HCT116 (cell line): ENCODE measurements at regions not wholly inside any gene's neighbourhood (a gene's known extent, or its start where the extent isn't known, plus 50 kb on each side); places are given as distances from the start of the nearest gene placed in this dataset.

Experiments used
- ATAC-seq: fragments of 200-7000 bp; cut with Tn5 transposase; 2 replicates; pipeline ENCODE4 v1.9.1; 2020; ENCODE audit warnings: mild to moderate bottlenecking, moderate library complexity
- BruUV-seq: library from RNA; stranded (reverse); fragments of 400-500 nt; replicated peaks from 2 replicates; lab custom pipeline; 2021; lab: Mats Ljungman, UMichigan
- CTCF ChIA-PET: fragments of 300-600 bp; sonication (Branson Sonifier 250); formaldehyde crosslinking; loops from one replicate; lab custom pipeline; 2021; ENCODE audit warnings: antibody characterized with exemption; lab: Charles Lee
- POLR2A ChIA-PET: fragments of 300-600, 350-600 bp; sonication (Branson Sonifier 250); formaldehyde crosslinking; loops from one replicate; lab custom pipeline; 2021; ENCODE audit warnings: antibody characterized with exemption; lab: Charles Lee
- RAD21 ChIA-PET, 2 experiments: fragments of 300-600 bp; sonication (Branson Sonifier 250); formaldehyde crosslinking; loops; one replicate each; lab custom pipeline; 2023; ENCODE audit warnings: low total read pairs in 2 of 2; ENCODE audit not compliant: uncharacterized antibody in 2 of 2, unreplicated experiment in 2 of 2, low non-redundant PET in 1 of 2; lab: Charles Lee
- DNase-seq: peaks from one replicate; pipeline ENCODE4 v3.0.0-alpha.2; 2010; ENCODE audit warnings: low read depth, low spot score
- H2AFZ ChIP-seq: fragments of 200-600 bp; shearing (Covaris generic), sonication (generic); 2 replicates; pipeline ENCODE4 v1.6.1; 2017; ENCODE audit warnings: low read depth, mixed run types, mixed read lengths, antibody characterized with exemption, low read length; ENCODE audit not compliant: poor library complexity, severe bottlenecking
- H3K27ac ChIP-seq: 2 replicates; pipeline ENCODE4 v1.5.1; 2012; ENCODE audit warnings: low read depth, low read length
- H3K27me3 ChIP-seq: fragments of 200-600 bp; sonication (generic); 2 replicates; pipeline ENCODE4 v1.6.1; 2016; ENCODE audit warnings: mixed run types, low read length, mixed read lengths; ENCODE audit not compliant: insufficient read depth
- H3K36me3 ChIP-seq, 2 experiments: fragments of 200-500 bp in 1 of 2; fragments of 200-600 bp in 1 of 2; sonication (Bioruptor generic) in 1 of 2; sonication (generic) in 1 of 2; 2 replicates each; pipeline versions ENCODE4 v1.5.1 to v1.6.1; 2014 to 2016; ENCODE audit warnings: low read length in 2 of 2, inconsistent platforms in 1 of 2, mixed read lengths in 1 of 2, mixed run types in 1 of 2; ENCODE audit not compliant: insufficient read depth in 2 of 2, control insufficient read depth in 1 of 2
- H3K4me1 ChIP-seq, 2 experiments: fragments of 200-600 bp in 1 of 2; sonication (generic) in 1 of 2; 2 replicates each; pipeline versions ENCODE4 v1.5.1 to v1.6.1; 2012 to 2017; ENCODE audit warnings: low read length in 2 of 2, inconsistent platforms in 1 of 2, mild to moderate bottlenecking in 1 of 2, mixed read lengths in 1 of 2, mixed run types in 1 of 2, moderate library complexity in 1 of 2; ENCODE audit not compliant: insufficient read depth in 2 of 2, control insufficient read depth in 1 of 2
- H3K4me2 ChIP-seq: fragments of 200-600 bp; sonication (generic); 2 replicates; pipeline ENCODE4 v1.6.1; 2017; ENCODE audit warnings: mixed run types, low read length, mixed read lengths
- H3K4me3 ChIP-seq, 2 experiments: fragments of 200-600 bp in 1 of 2; sonication (generic) in 1 of 2; replicated peaks in 1 of 2; 2 replicates each; pipeline ENCODE4 v1.5.1; 2011 to 2016; ENCODE audit warnings: low read length in 2 of 2, control low read depth in 1 of 2, low read depth in 1 of 2, mild to moderate bottlenecking in 1 of 2, mixed read lengths in 1 of 2, mixed run types in 1 of 2
- H3K79me2 ChIP-seq: fragments of 200-600 bp; sonication (generic); 2 replicates; pipeline ENCODE4 v1.6.1; 2017; ENCODE audit warnings: mild to moderate bottlenecking, mixed run types, low read length, moderate library complexity, mixed read lengths; ENCODE audit not compliant: insufficient read depth
- H3K9ac ChIP-seq: fragments of 200-600 bp; sonication (generic); 2 replicates; pipeline ENCODE4 v1.6.1; 2016; ENCODE audit warnings: low read length, mixed read lengths
- H3K9me2 ChIP-seq: fragments of 200-600 bp; sonication (generic), shearing (Covaris generic); 2 replicates; pipeline ENCODE4 v1.6.1; 2017; ENCODE audit warnings: mixed run types, mild to moderate bottlenecking, moderate library complexity; ENCODE audit not compliant: insufficient read depth
- H3K9me3 ChIP-seq, 2 experiments: fragments of 200-500 bp in 1 of 2; fragments of 200-600 bp in 1 of 2; sonication (Bioruptor generic) in 1 of 2; sonication (generic) in 1 of 2; 2 replicates each; pipeline ENCODE4 v1.6.1; 2014 to 2017; ENCODE audit warnings: low read length in 2 of 2, mixed read lengths in 2 of 2, inconsistent platforms in 1 of 2, low read depth in 1 of 2, mild to moderate bottlenecking in 1 of 2, mixed run types in 1 of 2, moderate library complexity in 1 of 2; ENCODE audit not compliant: control insufficient read depth in 1 of 2, insufficient read depth in 1 of 2
- H4K20me1 ChIP-seq: fragments of 200-600 bp; sonication (generic), shearing (Covaris generic); 2 replicates; pipeline ENCODE4 v1.6.1; 2017; ENCODE audit warnings: mixed run types, mild to moderate bottlenecking, moderate library complexity; ENCODE audit not compliant: insufficient read depth
- CBX3 ChIP-seq: IDR thresholded peaks from 2 replicates; pipeline ENCODE4 v1.6.1; 2012; ENCODE audit warnings: low read depth
- CEBPB ChIP-seq: IDR thresholded peaks from 2 replicates; pipeline ENCODE4 v1.6.1; 2012; ENCODE audit warnings: low read depth
- EGR1 ChIP-seq: IDR thresholded peaks from 2 replicates; pipeline ENCODE4 v1.6.1; 2012; ENCODE audit warnings: low read depth
- EZH2 ChIP-seq: fragments of 200-600 bp; sonication (generic); IDR thresholded peaks from 2 replicates; pipeline ENCODE4 v1.6.1; 2017; ENCODE audit warnings: antibody characterized with exemption, mixed run types
- EZH2phosphoT487 ChIP-seq: fragments of 200-600 bp; IDR thresholded peaks from 2 replicates; pipeline ENCODE4 v1.6.1; 2018; ENCODE audit warnings: antibody characterized with exemption, borderline replicate concordance
- JUND ChIP-seq: IDR thresholded peaks from 2 replicates; pipeline ENCODE4 v1.6.1; 2012
- POLR2AphosphoS5 ChIP-seq: IDR thresholded peaks from 2 replicates; pipeline ENCODE4 v1.6.1; 2011; ENCODE audit warnings: mild to moderate bottlenecking, low read depth, low read length, moderate library complexity
- RAD21 ChIP-seq: IDR thresholded peaks from 2 replicates; pipeline ENCODE4 v1.6.1; 2012; ENCODE audit warnings: low read depth, mild to moderate bottlenecking
- SIN3A ChIP-seq: IDR thresholded peaks from 2 replicates; pipeline ENCODE4 v1.6.1; 2012; ENCODE audit warnings: low read depth
- SP1 ChIP-seq: IDR thresholded peaks from 2 replicates; pipeline ENCODE4 v1.6.1; 2012; ENCODE audit warnings: low read depth
- SRF ChIP-seq: IDR thresholded peaks from 2 replicates; pipeline ENCODE4 v1.6.1; 2012; ENCODE audit warnings: low read depth
- TCF7L2 ChIP-seq: IDR thresholded peaks from 2 replicates; pipeline ENCODE4 v1.7.0; 2011; ENCODE audit warnings: borderline replicate concordance, inconsistent platforms; ENCODE audit not compliant: insufficient read depth, insufficient read length; ENCODE audit errors: extremely low read depth
- YY1 ChIP-seq: IDR thresholded peaks from 2 replicates; pipeline ENCODE4 v1.6.1; 2011; ENCODE audit warnings: low read length, low read depth, moderate library complexity, mild to moderate bottlenecking; ENCODE audit not compliant: insufficient replicate concordance; ENCODE audit errors: extremely low read depth
- ZFX ChIP-seq: fragments of 450-650 bp; IDR thresholded peaks from 2 replicates; pipeline ENCODE4 v1.6.1; 2017
- ZNF274 ChIP-seq: fragments of 200-500 bp; sonication (Bioruptor generic); IDR thresholded peaks from 2 replicates; pipeline ENCODE4 v1.6.1; 2014; ENCODE audit warnings: mild to moderate bottlenecking, low read depth, low read length, inconsistent platforms
- intact Hi-C: fragments of 100-400 bp; cut with micrococcal nuclease; formaldehyde crosslinking; loops from 2 replicates; pipeline ENCODE4 v1.10.0; 2022
- TF ChIP-seq, protein P1 (sequence below), 3 experiments: fragments of 200-600 bp in 1 of 3; sonication (generic) in 1 of 3; IDR thresholded peaks in 2 of 3; conservative IDR thresholded peaks in 1 of 3; 2 replicates each; pipeline ENCODE4 v1.5.1; 2012 to 2017; ENCODE audit warnings: low read depth in 2 of 3, low read length in 2 of 3, antibody characterized with exemption in 1 of 3, borderline replicate concordance in 1 of 3, control low read depth in 1 of 3, mild to moderate bottlenecking in 1 of 3, mixed read lengths in 1 of 3, mixed run types in 1 of 3, moderate library complexity in 1 of 3; ENCODE audit not compliant: insufficient read depth in 1 of 3
- TF ChIP-seq, protein P2 (sequence below): IDR thresholded peaks from 2 replicates; pipeline ENCODE4 v1.6.1; 2012

GRCh38 chr1:72462186-72462905 is 180.0 kb upstream of the NEGR1 start:
- CTCF ChIA-PET, result no interaction called here

GRCh38 chr1:72442262-72442661 is 159.9 kb upstream of the NEGR1 start:
- Histone ChIP-seq H2AFZ (no peak overlapping the region), H4K20me1 (no peaks in the 10 kb centered on the region), H3K4me2 (no peak overlapping the region), H3K4me1 (no peaks in the 10 kb centered on the region), H3K27me3 (no peaks in the 10 kb centered on the region), H3K9me2 (no peaks in the 10 kb centered on the region), H3K27ac (no peak overlapping the region), H3K9me3 (peaks cover 4 to 19% of the 10 kb centered on the region in 2 experiments; a peak in 3 of 4 replicates), H3K4me3 (no peak overlapping the region), H3K9ac (no peak overlapping the region), H3K79me2 (no peaks in the 10 kb centered on the region), H3K36me3 (no peaks in the 10 kb centered on the region)
- POLR2A ChIA-PET, result no interaction called here
- DNase-seq, result no peak
- intact Hi-C loops, result no loop called here
- RAD21 ChIA-PET, result no interaction called here
- no TSS peak for BruUV-seq
- no peak for ATAC-seq
- CTCF ChIA-PET, result no interaction called here
- TF ChIP-seq JUND (no peak), CBX3 (no peak), EGR1 (no peak), SIN3A (no peak), CEBPB (no peak), RAD21 (no peak), EZH2phosphoT487 (no peak), EZH2 (no peak), ZFX (no peak), SRF (no peak), YY1 (no peak), POLR2AphosphoS5 (no peak), ZNF274 (no peak), TCF7L2 (no peak), SP1 (no peak)
- TF ChIP-seq, protein P1, sequence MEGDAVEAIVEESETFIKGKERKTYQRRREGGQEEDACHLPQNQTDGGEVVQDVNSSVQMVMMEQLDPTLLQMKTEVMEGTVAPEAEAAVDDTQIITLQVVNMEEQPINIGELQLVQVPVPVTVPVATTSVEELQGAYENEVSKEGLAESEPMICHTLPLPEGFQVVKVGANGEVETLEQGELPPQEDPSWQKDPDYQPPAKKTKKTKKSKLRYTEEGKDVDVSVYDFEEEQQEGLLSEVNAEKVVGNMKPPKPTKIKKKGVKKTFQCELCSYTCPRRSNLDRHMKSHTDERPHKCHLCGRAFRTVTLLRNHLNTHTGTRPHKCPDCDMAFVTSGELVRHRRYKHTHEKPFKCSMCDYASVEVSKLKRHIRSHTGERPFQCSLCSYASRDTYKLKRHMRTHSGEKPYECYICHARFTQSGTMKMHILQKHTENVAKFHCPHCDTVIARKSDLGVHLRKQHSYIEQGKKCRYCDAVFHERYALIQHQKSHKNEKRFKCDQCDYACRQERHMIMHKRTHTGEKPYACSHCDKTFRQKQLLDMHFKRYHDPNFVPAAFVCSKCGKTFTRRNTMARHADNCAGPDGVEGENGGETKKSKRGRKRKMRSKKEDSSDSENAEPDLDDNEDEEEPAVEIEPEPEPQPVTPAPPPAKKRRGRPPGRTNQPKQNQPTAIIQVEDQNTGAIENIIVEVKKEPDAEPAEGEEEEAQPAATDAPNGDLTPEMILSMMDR (IDR thresholded peaks at IDR 0.05 in 2 of 3, conservative IDR thresholded peaks at IDR 0.05 in 1 of 3; ENCODE audit: borderline replicate concordance in 1 of 3, insufficient read depth in 1 of 3, low read depth in 2 of 3, low read length in 2 of 3), result no peak
- TF ChIP-seq, protein P2, sequence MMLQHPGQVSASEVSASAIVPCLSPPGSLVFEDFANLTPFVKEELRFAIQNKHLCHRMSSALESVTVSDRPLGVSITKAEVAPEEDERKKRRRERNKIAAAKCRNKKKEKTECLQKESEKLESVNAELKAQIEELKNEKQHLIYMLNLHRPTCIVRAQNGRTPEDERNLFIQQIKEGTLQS, result no peak
- TF ChIP-seq, all 23 proteins: peak for 0

More at GRCh38 chr1:72462186-72462905, 180.0 kb upstream of the NEGR1 start:
- H3K27ac ChIP-seq, result no peak overlapping the region
- TF ChIP-seq RAD21 (no peak), ZNF274 (no peak), POLR2AphosphoS5 (no peak), CBX3 (no peak)
- TF ChIP-seq, all 23 proteins: peak for 0
- H2AFZ ChIP-seq, result no peak overlapping the region
- no peak overlapping the region for H3K4me2 ChIP-seq
- H3K4me3 ChIP-seq, result no peak overlapping the region
- RAD21 ChIA-PET, result no interaction called here
- no peak for ATAC-seq
- no peaks in the 10 kb centered on the region for H3K36me3 ChIP-seq
- H3K27me3 ChIP-seq, result no peaks in the 10 kb centered on the region
- no peaks in the 10 kb centered on the region for H3K4me1 ChIP-seq
- no peaks in the 10 kb centered on the region for H4K20me1 ChIP-seq
- no TSS peak for BruUV-seq
- H3K79me2 ChIP-seq, result no peaks in the 10 kb centered on the region
- no peaks in the 10 kb centered on the region for H3K9me2 ChIP-seq
- H3K9me3 ChIP-seq, result peaks cover 7 to 25% of the 10 kb centered on the region in 2 experiments; a peak in 2 of 4 replicates
- intact Hi-C loops, result no loop called here
- no peak overlapping the region for H3K9ac ChIP-seq
- POLR2A ChIA-PET, result no interaction called here
- DNase-seq, result no peak
